Colonic mucosa (tissue), 4 donors: ENCODE measurements at regions not wholly inside any gene's neighbourhood (a gene's known extent, or its start where the extent isn't known, plus 50 kb on each side); places are given as distances from the start of the nearest gene placed in this dataset.

Source experiments
- DNase-seq: peaks from one replicate; pipeline ENCODE4 v3.0.0-alpha.2; 2020
- H3K27ac ChIP-seq: fragments of 200-600 bp; one replicate; pipeline ENCODE4 v1.8.0; 2021
- H3K27me3 ChIP-seq: fragments of 200-600 bp; one replicate; pipeline ENCODE4 v1.8.0; 2021
- H3K36me3 ChIP-seq: fragments of 200-600 bp; one replicate; pipeline ENCODE4 v1.8.0; 2021
- H3K4me1 ChIP-seq: fragments of 200-600 bp; one replicate; pipeline ENCODE4 v1.8.0; 2021; ENCODE audit warnings: mild to moderate bottlenecking
- H3K4me3 ChIP-seq: fragments of 200-600 bp; one replicate; pipeline ENCODE4 v1.8.0; 2021
- H3K9ac ChIP-seq, 2 donors: one replicate each; pipeline ENCODE4 v1.7.0; 2013; ENCODE audit warnings: control low read depth in 2 of 2, low read depth in 2 of 2, low read length in 2 of 2
- H3K9me3 ChIP-seq: fragments of 200-600 bp; one replicate; pipeline ENCODE4 v1.8.0; 2021
- intact Hi-C: fragments of 100-400 bp; cut with DNase I; formaldehyde crosslinking; loops from one replicate; pipeline ENCODE4 v1.14.1; 2022
- TF ChIP-seq, protein P1 (sequence below): fragments of 200-600 bp; IDR thresholded peaks from one replicate; pipeline ENCODE4 v1.8.0; 2022; ENCODE audit warnings: antibody characterized with exemption, mild to moderate bottlenecking
- donor health status: healthy.
- donor health status: DM: no; HTN: no; CAD: no.
- donor health status: DM: no; HTN: no; CAD: no.

DNA sequence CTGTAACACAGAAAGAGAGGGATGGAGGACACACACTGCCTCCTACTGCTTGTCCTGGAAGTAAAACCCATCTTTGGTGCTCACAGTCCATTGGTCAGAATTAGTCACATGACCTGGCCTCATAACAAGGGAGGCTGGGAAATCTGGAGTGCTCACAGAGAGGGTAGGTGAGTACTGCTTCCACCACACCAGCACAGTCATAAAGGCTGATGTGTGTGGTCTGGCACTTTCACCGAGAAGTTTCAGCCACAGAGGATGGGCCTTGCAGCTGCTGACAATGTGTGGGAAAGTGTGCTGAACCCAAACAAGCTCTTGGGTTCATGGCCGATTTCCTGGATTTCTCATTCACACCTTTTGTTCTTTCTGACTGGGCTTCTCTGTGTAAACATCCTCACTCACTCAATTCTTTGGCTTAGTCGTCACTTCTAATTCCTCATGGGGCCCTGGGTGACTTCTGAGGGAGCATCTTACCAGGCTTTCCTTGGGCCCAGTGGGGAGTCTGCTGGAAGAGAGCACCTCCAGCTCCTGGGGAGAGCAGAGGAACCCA, 100.7 kb downstream of the ASB7 start:
- Histone ChIP-seq H3K4me3 (no peak overlapping the region), H3K4me1 (no peaks in the 10 kb centered on the region), H3K27me3 (no peaks in the 10 kb centered on the region), H3K27ac (no peak overlapping the region), H3K9me3 (no peaks in the 10 kb centered on the region), H3K9ac (no peak overlapping the region), H3K36me3 (no peaks in the 10 kb centered on the region)
- TF ChIP-seq, protein P1, sequence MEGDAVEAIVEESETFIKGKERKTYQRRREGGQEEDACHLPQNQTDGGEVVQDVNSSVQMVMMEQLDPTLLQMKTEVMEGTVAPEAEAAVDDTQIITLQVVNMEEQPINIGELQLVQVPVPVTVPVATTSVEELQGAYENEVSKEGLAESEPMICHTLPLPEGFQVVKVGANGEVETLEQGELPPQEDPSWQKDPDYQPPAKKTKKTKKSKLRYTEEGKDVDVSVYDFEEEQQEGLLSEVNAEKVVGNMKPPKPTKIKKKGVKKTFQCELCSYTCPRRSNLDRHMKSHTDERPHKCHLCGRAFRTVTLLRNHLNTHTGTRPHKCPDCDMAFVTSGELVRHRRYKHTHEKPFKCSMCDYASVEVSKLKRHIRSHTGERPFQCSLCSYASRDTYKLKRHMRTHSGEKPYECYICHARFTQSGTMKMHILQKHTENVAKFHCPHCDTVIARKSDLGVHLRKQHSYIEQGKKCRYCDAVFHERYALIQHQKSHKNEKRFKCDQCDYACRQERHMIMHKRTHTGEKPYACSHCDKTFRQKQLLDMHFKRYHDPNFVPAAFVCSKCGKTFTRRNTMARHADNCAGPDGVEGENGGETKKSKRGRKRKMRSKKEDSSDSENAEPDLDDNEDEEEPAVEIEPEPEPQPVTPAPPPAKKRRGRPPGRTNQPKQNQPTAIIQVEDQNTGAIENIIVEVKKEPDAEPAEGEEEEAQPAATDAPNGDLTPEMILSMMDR = no peak
- intact Hi-C loops = no loop called here
- DNase-seq = no peak

DNA sequence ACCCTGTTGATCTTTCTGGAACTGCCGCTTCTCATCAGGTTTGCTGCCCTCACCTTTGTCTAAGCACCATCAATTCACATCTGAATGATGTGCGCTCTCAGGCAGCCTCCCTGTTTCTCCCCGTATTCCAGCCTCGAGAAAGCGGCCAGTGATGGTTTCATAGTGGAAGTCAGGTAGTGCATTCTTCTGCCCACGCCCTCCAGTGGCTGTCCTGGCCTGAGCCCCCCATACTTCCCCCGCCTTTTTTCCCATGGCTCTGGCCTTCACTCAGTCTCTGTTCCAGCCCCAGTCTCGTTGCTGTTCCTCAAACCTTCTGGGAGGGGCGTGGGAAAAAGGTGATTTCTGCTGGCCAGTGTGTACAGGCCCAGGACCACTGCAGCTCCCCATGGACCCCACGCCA, 101.3 kb downstream of the ASB7 start:
- DNase-seq = no peak
- Histone ChIP-seq H3K4me1 (no peaks in the 10 kb centered on the region), H3K36me3 (no peaks in the 10 kb centered on the region), H3K4me3 (no peak overlapping the region), H3K27ac (no peak overlapping the region), H3K9me3 (no peaks in the 10 kb centered on the region), H3K27me3 (no peaks in the 10 kb centered on the region), H3K9ac (no peak overlapping the region)
- TF ChIP-seq, protein P1 = no peak
- intact Hi-C loops = no loop called here

DNA sequence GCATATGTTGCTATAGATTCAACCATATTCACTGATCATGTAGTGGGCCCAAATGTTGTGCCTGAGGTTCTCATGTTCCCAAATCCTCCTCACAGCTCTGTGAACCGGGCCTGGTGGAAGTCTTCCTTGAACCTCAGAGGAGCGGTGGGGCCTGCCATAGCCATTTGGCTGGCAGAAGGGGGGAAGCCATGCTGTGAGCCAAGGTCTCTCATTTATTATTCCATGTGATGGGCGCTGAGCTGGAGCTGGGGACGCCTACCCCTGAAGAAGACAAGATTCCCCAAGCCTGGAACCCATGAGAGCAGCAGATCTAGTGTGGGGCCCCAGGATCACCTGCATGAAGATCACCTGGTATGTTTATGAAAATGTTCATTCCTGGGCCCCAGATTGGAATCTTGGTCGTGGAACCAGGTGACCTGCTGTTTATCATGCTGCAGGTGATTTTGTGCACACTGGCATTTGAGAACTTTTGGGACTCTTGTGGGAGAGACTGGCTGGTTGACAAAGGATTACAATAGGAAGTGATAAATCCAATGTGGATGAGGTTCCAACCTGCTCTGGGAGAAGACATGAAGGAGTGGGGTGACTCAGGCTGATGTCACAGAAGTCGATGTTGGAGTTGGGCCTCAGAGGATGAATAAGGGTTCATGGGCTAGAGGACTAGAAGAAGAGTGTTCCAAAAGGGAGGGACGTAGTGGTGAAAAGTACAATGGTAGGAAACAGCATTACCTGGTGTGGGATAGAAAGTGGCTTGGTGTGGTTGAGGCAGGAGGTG, 102.1 kb downstream of the ASB7 start:
- Histone ChIP-seq H3K36me3 (no peaks in the 10 kb centered on the region), H3K4me3 (no peak overlapping the region), H3K27ac (no peak overlapping the region), H3K9ac (no peak overlapping the region), H3K27me3 (no peaks in the 10 kb centered on the region), H3K9me3 (no peaks in the 10 kb centered on the region), H3K4me1 (no peaks in the 10 kb centered on the region)
- intact Hi-C loops = no loop called here
- TF ChIP-seq, protein P1 = no peak
- DNase-seq = no peak

DNA sequence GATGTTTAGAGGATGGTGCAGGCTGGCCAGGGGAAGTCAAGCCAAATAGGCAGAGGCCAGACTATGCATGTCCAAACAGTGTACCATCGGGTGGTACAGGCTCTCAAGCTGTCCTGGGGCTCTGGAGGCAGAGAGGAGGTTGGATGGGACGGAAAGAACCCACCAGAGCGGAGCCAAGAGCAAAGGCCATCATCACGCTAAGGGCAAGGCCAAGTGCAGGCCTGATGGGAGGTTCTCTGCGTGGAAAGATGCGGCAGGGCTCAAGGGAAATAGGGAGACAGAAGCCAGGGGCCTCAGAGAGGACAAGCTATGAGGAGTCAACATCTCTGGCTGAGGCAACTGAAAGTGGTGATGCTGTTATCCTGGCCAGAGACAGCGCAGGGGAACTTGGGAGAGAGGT, 102.7 kb downstream of the ASB7 start:
- TF ChIP-seq, protein P1 = no peak
- Histone ChIP-seq H3K9ac (no peak overlapping the region), H3K9me3 (no peaks in the 10 kb centered on the region), H3K4me3 (no peak overlapping the region), H3K4me1 (no peaks in the 10 kb centered on the region), H3K27ac (no peak overlapping the region), H3K36me3 (no peaks in the 10 kb centered on the region), H3K27me3 (no peaks in the 10 kb centered on the region)
- intact Hi-C loops = no loop called here
- no peak for DNase-seq

DNA sequence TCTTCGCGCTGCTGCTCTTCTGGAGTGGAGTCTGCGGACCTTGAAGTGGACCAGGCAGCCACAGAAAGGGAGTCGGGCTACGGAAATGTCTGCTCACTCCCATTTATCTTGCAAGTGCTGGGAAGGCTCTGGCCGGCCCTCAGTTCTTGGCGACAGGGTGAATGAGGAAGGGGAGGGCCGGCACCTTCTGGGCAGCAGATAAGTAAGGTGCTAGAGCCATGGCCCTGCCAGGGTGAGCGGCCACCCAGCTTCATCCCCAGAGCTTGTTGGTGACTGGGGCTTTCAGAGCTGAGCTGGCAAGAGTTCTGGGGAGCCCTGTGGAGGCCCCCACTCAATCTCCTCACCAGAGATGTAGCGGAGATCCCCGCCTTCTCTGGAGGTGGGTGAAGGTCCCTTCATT, 103.5 kb downstream of the ASB7 start:
- Histone ChIP-seq H3K4me3 (no peak overlapping the region), H3K36me3 (no peaks in the 10 kb centered on the region), H3K27me3 (no peaks in the 10 kb centered on the region), H3K27ac (no peak overlapping the region), H3K4me1 (no peaks in the 10 kb centered on the region), H3K9me3 (no peaks in the 10 kb centered on the region), H3K9ac (no peak overlapping the region)
- TF ChIP-seq, protein P1 = no peak
- no peak for DNase-seq
- intact Hi-C loops = no loop called here
